ENCODE measurements at regions not wholly inside any gene's neighbourhood (a gene's known extent, or its start where the extent isn't known, plus 50 kb on each side); places are given as distances from the start of the nearest gene placed in this dataset.

DNA sequence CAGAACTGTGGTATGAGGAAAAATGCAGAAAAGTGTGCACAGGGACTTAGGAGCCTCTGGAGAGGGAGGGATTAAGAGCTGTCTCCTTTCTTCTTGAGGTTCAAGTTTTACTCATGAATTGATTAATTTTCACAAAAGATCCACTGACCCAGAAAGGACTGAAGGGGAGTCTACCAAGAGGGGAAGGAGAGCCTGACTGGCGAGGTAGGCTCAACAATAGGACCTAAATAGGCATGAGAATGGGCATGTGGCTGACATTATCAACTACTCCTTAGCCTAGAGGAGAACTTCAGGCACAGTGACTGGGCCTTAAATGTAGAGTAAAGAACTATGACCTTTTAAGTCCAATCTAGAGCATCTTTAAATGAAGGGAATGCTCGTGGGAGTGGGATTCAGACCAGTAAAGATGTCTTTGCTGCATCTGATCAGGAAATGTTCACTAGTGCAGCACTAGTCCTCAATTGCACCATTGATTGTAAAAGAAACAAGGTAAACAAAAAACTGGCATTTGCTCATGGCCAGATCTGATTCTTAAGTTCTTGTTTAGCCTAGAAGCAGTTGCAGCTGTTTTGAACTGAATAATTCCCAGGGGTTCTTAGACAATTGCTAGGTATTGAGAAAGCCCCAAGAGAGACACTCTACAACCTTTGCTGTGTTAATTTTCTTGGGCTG, 135.6 kb downstream of the RAB38 start:
- TF ChIP-seq, protein P1, sequence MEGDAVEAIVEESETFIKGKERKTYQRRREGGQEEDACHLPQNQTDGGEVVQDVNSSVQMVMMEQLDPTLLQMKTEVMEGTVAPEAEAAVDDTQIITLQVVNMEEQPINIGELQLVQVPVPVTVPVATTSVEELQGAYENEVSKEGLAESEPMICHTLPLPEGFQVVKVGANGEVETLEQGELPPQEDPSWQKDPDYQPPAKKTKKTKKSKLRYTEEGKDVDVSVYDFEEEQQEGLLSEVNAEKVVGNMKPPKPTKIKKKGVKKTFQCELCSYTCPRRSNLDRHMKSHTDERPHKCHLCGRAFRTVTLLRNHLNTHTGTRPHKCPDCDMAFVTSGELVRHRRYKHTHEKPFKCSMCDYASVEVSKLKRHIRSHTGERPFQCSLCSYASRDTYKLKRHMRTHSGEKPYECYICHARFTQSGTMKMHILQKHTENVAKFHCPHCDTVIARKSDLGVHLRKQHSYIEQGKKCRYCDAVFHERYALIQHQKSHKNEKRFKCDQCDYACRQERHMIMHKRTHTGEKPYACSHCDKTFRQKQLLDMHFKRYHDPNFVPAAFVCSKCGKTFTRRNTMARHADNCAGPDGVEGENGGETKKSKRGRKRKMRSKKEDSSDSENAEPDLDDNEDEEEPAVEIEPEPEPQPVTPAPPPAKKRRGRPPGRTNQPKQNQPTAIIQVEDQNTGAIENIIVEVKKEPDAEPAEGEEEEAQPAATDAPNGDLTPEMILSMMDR (IDR thresholded peaks at IDR 0.05): no peak
- no peak for TF ChIP-seq POLR2A (IDR thresholded peaks at IDR 0.05)
